GM20000 (cell line): ENCODE measurements at regions not wholly inside any gene's neighbourhood (a gene's known extent, or its start where the extent isn't known, plus 50 kb on each side); places are given as distances from the start of the nearest gene placed in this dataset.

Source experiments
- DNase-seq: peaks from one replicate; pipeline ENCODE4 v3.0.0; 2012; ENCODE audit warnings: low spot score
- TF ChIP-seq, protein P1 (sequence below): IDR thresholded peaks from 2 replicates; pipeline ENCODE4 v1.5.1; 2012; ENCODE audit warnings: mild to moderate bottlenecking, control low read depth; ENCODE audit errors: extremely low read depth, missing control alignments

DNA sequence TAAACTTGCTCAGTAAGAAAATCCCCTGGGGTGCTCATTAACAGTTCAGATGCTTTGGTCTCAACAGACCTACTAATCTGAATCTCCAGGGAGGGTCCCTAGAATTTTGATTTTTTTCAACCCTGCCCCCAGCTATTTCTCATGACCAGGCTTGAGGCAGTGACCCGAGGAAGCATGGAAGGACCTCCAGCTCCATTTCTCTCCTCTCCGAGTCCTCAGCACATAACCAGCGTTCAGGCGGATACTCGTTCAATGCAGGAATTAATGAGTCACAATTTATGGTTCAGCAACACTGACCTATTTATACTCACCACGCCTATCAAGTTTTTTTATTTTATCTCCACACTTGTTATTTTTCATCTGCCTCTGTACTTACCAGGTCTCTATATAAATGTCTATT lies 369.2 kb upstream of the CDH4 start:
- TF ChIP-seq, protein P1, sequence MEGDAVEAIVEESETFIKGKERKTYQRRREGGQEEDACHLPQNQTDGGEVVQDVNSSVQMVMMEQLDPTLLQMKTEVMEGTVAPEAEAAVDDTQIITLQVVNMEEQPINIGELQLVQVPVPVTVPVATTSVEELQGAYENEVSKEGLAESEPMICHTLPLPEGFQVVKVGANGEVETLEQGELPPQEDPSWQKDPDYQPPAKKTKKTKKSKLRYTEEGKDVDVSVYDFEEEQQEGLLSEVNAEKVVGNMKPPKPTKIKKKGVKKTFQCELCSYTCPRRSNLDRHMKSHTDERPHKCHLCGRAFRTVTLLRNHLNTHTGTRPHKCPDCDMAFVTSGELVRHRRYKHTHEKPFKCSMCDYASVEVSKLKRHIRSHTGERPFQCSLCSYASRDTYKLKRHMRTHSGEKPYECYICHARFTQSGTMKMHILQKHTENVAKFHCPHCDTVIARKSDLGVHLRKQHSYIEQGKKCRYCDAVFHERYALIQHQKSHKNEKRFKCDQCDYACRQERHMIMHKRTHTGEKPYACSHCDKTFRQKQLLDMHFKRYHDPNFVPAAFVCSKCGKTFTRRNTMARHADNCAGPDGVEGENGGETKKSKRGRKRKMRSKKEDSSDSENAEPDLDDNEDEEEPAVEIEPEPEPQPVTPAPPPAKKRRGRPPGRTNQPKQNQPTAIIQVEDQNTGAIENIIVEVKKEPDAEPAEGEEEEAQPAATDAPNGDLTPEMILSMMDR: no peak

DNA sequence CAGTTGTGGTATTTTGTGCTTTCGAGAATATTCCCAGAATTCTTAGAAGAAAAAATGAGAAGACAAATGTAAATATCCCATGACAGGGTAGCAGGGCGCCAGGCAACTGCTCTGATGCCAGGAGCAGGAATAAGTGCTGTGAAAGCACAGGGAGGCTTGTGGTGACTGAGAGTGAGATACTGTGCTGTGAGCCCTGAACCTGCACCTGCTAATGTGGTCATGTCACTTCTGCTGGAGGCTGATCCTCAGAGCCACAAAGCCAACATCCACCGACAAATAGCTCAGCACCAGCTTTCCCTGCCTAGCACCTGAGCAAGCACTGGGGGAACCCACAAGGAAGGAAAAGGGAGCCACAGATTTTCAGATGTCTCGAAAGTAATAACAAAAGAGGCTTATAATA lies 368.6 kb upstream of the CDH4 start:
- DNase-seq: no peak
- TF ChIP-seq, protein P1: no peak

More for the DNA sequence above, 369.2 kb upstream of the CDH4 start:
- no peak for DNase-seq

DNA sequence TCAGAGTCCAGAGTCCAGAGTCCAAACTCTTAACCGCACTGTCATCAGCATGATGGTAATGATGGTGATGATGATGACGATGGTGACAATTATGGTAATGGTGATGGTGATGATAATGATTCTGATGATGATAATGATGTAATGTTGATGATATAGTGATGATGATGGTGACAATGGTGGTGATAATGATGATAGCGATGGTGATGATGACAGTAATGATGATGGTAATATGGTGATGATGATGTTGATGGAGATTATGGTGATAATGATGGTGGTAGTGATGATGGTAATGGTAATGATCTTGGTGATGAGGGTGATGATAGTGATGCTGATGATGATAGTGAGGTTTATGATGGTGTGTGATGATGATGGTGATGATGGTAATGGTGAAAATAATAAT lies 367.8 kb upstream of the CDH4 start:
- DNase-seq: no peak
- TF ChIP-seq, protein P1: no peak

DNA sequence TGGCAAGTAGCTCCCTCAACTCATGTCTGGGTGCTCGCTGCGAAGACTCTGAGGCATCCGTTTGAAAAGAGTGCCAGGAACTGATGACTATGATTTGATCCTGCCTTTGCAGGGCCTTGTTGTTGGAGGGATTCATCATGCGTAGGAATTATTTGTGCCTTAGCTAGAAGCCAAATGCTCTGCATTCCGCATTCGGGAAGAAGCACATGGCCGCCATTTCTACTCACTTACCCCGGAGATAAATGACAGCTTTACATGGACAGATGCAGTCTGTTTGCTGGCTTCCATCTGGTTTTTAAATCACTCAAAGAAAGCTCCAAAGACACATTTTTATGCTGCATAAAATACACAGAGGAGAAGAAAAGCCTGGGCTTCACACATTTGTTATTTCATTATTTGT lies 363.3 kb upstream of the CDH4 start:
- TF ChIP-seq, protein P1: no peak
- no peak for DNase-seq

DNA sequence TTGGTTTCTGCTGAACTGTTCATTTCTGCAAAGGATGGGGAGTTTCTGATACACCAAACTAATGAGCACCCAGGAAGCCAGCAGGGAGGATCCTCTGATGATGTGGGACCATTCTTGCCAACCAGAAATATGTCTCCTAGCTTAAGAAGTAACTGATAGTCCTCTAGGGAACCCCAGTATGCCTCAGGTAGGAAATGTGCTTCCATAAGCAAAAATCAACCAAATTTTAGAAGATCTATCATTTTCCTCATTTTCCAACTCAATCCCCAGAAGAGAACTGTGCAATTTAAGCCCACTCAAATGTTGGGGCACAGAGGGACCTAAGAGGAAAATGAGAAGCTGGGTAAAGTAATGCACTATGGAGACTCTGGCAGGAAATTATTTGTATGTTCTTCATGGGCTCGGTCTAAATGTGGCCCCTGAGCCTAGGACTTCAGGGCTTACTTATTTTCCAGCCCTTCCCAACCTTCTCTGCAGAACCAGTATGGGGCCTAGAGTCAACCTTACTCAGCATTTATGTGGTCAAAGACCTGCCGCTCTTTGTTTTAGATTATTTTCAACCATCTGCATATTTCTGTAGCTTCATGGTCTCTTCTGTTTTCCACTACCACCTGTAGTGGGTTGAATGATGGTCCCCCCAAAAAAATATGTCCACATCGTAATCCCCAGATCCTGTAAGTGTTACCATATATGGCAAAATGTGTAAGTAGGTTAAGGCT lies 359.8 kb upstream of the CDH4 start:
- DNase-seq: no peak
- TF ChIP-seq, protein P1: no peak

DNA sequence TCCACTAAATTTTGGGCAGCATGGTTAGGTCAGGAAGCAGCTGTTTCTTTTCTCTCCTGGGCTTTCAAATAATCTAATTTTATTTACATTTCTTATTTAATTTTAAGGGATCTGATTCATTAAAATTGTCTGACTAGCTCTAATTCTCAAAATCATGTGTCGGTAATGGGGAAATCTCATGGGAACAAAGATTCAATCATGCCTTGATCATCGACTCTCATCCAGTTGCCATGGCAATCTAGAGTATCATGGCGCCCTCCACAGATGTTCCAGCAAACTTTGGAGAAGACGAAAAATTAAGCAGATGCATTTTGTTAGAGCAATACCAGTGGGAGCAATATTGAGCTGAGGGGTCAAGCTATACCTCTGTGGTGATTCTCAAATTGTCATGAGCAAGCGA lies 358.0 kb upstream of the CDH4 start:
- TF ChIP-seq, protein P1: no peak
- no peak for DNase-seq

DNA sequence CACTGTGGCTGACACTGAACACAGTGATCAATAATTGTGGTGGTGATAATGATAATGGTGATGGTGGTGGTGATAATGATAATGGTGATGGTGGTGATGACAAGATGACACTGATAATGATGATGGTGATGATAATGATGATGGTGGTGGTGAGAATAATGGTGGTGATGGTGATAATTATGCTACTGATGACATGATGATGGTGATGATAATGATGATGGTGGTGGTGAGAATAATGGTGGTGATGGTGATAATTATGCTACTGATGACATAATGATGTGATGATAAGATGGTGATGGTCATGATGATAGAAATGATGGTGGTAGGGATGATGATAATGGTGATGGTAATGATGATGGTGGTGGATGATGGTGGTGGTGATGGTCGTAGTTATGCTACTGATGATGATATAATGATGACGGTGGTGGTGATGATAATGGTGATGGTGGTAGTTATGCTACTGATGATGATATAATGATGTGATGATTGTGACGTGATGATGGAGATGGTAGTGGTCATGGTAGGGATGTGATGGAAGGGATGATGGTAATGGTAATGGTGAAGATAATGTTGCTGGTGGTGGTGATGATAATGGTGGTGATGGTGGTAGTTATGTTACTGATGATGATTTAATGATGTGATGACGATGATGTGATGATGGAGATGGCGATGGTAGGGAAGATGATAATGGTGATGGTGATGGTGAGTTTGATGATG lies 356.5 kb upstream of the CDH4 start:
- DNase-seq: no peak
- TF ChIP-seq, protein P1: no peak
